Neural progenitor cell (in vitro differentiated cells): ENCODE measurements at regions not wholly inside any gene's neighbourhood (a gene's known extent, or its start where the extent isn't known, plus 50 kb on each side); places are given as distances from the start of the nearest gene placed in this dataset.

ENCODE experiments used
- CTCF ChIP-seq: fragments of 200-600 bp; sonication (generic); IDR thresholded peaks from 2 replicates; pipeline ENCODE4 v1.5.1; 2017; ENCODE audit warnings: antibody characterized with exemption, mild to moderate bottlenecking
- EZH2 ChIP-seq: fragments of 200-600 bp; sonication (generic); IDR thresholded peaks from 2 replicates; pipeline ENCODE4 v1.6.1; 2017; ENCODE audit warnings: antibody characterized with exemption, mild to moderate bottlenecking, moderate library complexity

GRCh38 chr7:130966246-130967009 lies 232.4 kb upstream of the KLF14 start:
- TF ChIP-seq EZH2 (no peak), CTCF (no peak)
